H1 (cell line): ENCODE measurements at regions not wholly inside any gene's neighbourhood (a gene's known extent, or its start where the extent isn't known, plus 50 kb on each side); places are given as distances from the start of the nearest gene placed in this dataset.

Experiments
- BACH1 ChIP-seq: IDR thresholded peaks from 2 replicates; pipeline ENCODE4 v1.6.1; 2012; ENCODE audit warnings: low read length, improper control_type of control experiment
- CHD2 ChIP-seq: IDR thresholded peaks from 2 replicates; pipeline ENCODE4 v1.6.1; 2012; ENCODE audit warnings: low read length, improper control_type of control experiment
- CHD7 ChIP-seq: fragments of 300-600 bp; sonication (generic); IDR thresholded peaks from 2 replicates; pipeline ENCODE4 v1.7.1; 2012; ENCODE audit warnings: low read length, moderate library complexity, mild to moderate bottlenecking, inconsistent platforms; ENCODE audit not compliant: insufficient replicate concordance
- FOSL1 ChIP-seq: IDR thresholded peaks from 2 replicates; pipeline ENCODE4 v1.6.1; 2011; ENCODE audit warnings: mild to moderate bottlenecking, low read depth, low read length, moderate library complexity; ENCODE audit not compliant: insufficient read depth
- KDM1A ChIP-seq: fragments of 200-600, 300-600 bp; sonication (generic); IDR thresholded peaks from 2 replicates; pipeline ENCODE4 v1.7.1; 2016; ENCODE audit warnings: mild to moderate bottlenecking, low read length, borderline replicate concordance
- SAP30 ChIP-seq: fragments of 300-600 bp; sonication (generic); IDR thresholded peaks from 2 replicates; pipeline ENCODE4 v1.7.1; 2012; ENCODE audit warnings: low read length, moderate library complexity, mild to moderate bottlenecking, inconsistent platforms; ENCODE audit not compliant: insufficient read depth, insufficient replicate concordance
- SIX5 ChIP-seq: IDR thresholded peaks from 2 replicates; pipeline ENCODE4 v1.6.1; 2011; ENCODE audit warnings: mild to moderate bottlenecking, low read depth, low read length
- USF2 ChIP-seq: IDR thresholded peaks from 2 replicates; pipeline ENCODE4 v1.6.1; 2011; ENCODE audit warnings: low read length, improper control_type of control experiment

- TF ChIP-seq CHD7 (no peak), SIX5 (no peak), CHD2 (no peak), SAP30 (no peak), FOSL1 (no peak), KDM1A (no peak), BACH1 (no peak), USF2 (no peak)
- TF ChIP-seq, all 59 proteins: peak for 0
Measured at GRCh38 chr3:110017304-110017703, 680.0 kb upstream of the DPPA4 start (continued).
